ENCODE measurements at regions not wholly inside any gene's neighbourhood (a gene's known extent, or its start where the extent isn't known, plus 50 kb on each side); places are given as distances from the start of the nearest gene placed in this dataset.

GRCh38 chr2:129190494-129190893 is 789.0 kb upstream of the RAB6C start:
- no peak for TF ChIP-seq CTCF (IDR thresholded peaks at IDR 0.05; ENCODE audit: low read depth, low read length, poor library complexity, severe bottlenecking)
- no peak for TF ChIP-seq EZH2phosphoT487 (IDR thresholded peaks at IDR 0.05; ENCODE audit: borderline replicate concordance, low read length)

All from DOHH2 (cell line).